ENCODE measurements at regions not wholly inside any gene's neighbourhood (a gene's known extent, or its start where the extent isn't known, plus 50 kb on each side); places are given as distances from the start of the nearest gene placed in this dataset.

GRCh38 chr2:117019357-117019756 is 795.1 kb upstream of the DDX18 start:
- TF ChIP-seq CTCF (conservative IDR thresholded peaks at IDR 0.05; ENCODE audit: low read depth, low read length), result no peak
- no peak for TF ChIP-seq EZH2 (IDR thresholded peaks at IDR 0.05; ENCODE audit: low read length, unreplicated experiment)

Measured in PC-3 (cell line).